Endothelial cell of umbilical vein (primary cell): ENCODE measurements at regions not wholly inside any gene's neighbourhood (a gene's known extent, or its start where the extent isn't known, plus 50 kb on each side); places are given as distances from the start of the nearest gene placed in this dataset.

Source experiments
- BruUV-seq: library from RNA; stranded (reverse); fragments of 400-500 nt; replicated peaks from 2 replicates; lab custom pipeline; 2021; lab: Mats Ljungman, UMichigan
- CTCF ChIA-PET: fragments of 300-600, 350-600 bp; sonication (Branson Sonifier 250); formaldehyde crosslinking; loops from one replicate; lab custom pipeline; 2021; ENCODE audit warnings: antibody characterized with exemption, inconsistent platforms; lab: Charles Lee
- POLR2A ChIA-PET: fragments of 300-600, 350-600 bp; sonication (Branson Sonifier 250); formaldehyde crosslinking; loops from one replicate; lab custom pipeline; 2021; ENCODE audit warnings: antibody characterized with exemption, inconsistent platforms; lab: Charles Lee
- DNase-seq: peaks from one replicate; pipeline ENCODE4 v3.0.0-alpha.2; 2011; ENCODE audit warnings: low read depth, low spot score
- FAIRE-seq: peaks from 2 replicates; lab custom pipeline; 2011; peaks lifted over from hg19 to GRCh38; lab: Jason Lieb, UNC
- H2AFZ ChIP-seq: 2 replicates; pipeline ENCODE4 v1.6.0; 2012; ENCODE audit warnings: low read depth, low read length, control low read depth, inconsistent platforms
- H3K27ac ChIP-seq: 2 replicates; pipeline ENCODE4 v1.5.1; 2011; ENCODE audit warnings: low read depth, mild to moderate bottlenecking, control low read depth, low read length, moderate library complexity; ENCODE audit not compliant: insufficient read depth
- H3K27me3 ChIP-seq, 2 experiments: 2 replicates each; pipeline versions ENCODE4 v1.6.0 to v1.6.1; 2011; ENCODE audit warnings: low read length in 2 of 2, mixed read lengths in 1 of 2; ENCODE audit not compliant: control insufficient read depth in 2 of 2, insufficient read depth in 2 of 2
- H3K36me3 ChIP-seq, 2 experiments: 2 replicates in 1 of 2; 3 replicates in 1 of 2; pipeline ENCODE4 v1.5.1; 2011; ENCODE audit warnings: low read length in 2 of 2, mild to moderate bottlenecking in 1 of 2, moderate library complexity in 1 of 2; ENCODE audit not compliant: control insufficient read depth in 2 of 2, insufficient read depth in 2 of 2; ENCODE audit errors: extremely low read depth in 1 of 2
- H3K4me1 ChIP-seq: 3 replicates; pipeline ENCODE4 v1.5.1; 2011; ENCODE audit warnings: mild to moderate bottlenecking, low read length; ENCODE audit not compliant: control insufficient read depth, insufficient read depth; ENCODE audit errors: extremely low read depth
- H3K4me2 ChIP-seq: 2 replicates; pipeline ENCODE4 v1.6.1; 2011; ENCODE audit warnings: low read length, control low read depth, mixed read lengths; ENCODE audit not compliant: insufficient read depth
- H3K4me3 ChIP-seq, 3 experiments: fragments of 200-600 bp in 1 of 3; sonication (generic), shearing (Covaris generic) in 1 of 3; replicated peaks in 1 of 3; 2 replicates each; pipeline ENCODE4 v1.5.1; 2011 to 2016; ENCODE audit warnings: control low read depth in 3 of 3, low read length in 3 of 3, mild to moderate bottlenecking in 2 of 3, inconsistent platforms in 1 of 3, low read depth in 1 of 3, moderate library complexity in 1 of 3; ENCODE audit not compliant: insufficient read depth in 1 of 3
- H3K79me2 ChIP-seq: 2 replicates; pipeline ENCODE4 v1.6.0; 2012; ENCODE audit warnings: low read length, inconsistent platforms; ENCODE audit not compliant: control insufficient read depth, insufficient read depth
- H3K9ac ChIP-seq: replicated peaks from 2 replicates; pipeline ENCODE3; 2011; ENCODE audit warnings: low read length, control low read depth; ENCODE audit not compliant: insufficient read depth; ENCODE audit errors: extremely low read depth
- H3K9me1 ChIP-seq: replicated peaks from 3 replicates; pipeline ENCODE4 v1.6.0; 2011; ENCODE audit warnings: mild to moderate bottlenecking, low read length; ENCODE audit not compliant: control insufficient read depth, insufficient read depth; ENCODE audit errors: extremely low read depth
- H3K9me3 ChIP-seq: replicated peaks from 2 replicates; pipeline ENCODE4 v1.5.1; 2012; ENCODE audit warnings: low read length, inconsistent platforms; ENCODE audit not compliant: control insufficient read depth, insufficient read depth
- H4K20me1 ChIP-seq: replicated peaks from 2 replicates; pipeline ENCODE3; 2011; ENCODE audit warnings: mild to moderate bottlenecking, low read length; ENCODE audit not compliant: control insufficient read depth, insufficient read depth; ENCODE audit errors: extremely low read depth
- EZH2 ChIP-seq: IDR thresholded peaks from 2 replicates; pipeline ENCODE4 v1.6.1; 2012; ENCODE audit warnings: borderline replicate concordance, low read depth, mild to moderate bottlenecking, moderate library complexity, low read length, inconsistent platforms; ENCODE audit not compliant: severe bottlenecking
- FOS ChIP-seq: IDR thresholded peaks from 2 replicates; pipeline ENCODE4 v1.6.1; 2011; ENCODE audit warnings: mild to moderate bottlenecking, low read length, moderate library complexity, borderline replicate concordance; ENCODE audit not compliant: insufficient read depth
- GATA2 ChIP-seq: IDR thresholded peaks from 2 replicates; pipeline ENCODE4 v1.7.0; 2011; ENCODE audit warnings: low read depth, mild to moderate bottlenecking, moderate library complexity, mixed read lengths, low read length; ENCODE audit not compliant: insufficient read length, insufficient read depth
- JUN ChIP-seq: IDR thresholded peaks from 2 replicates; pipeline ENCODE4 v1.6.1; 2011; ENCODE audit warnings: borderline replicate concordance, low read depth; ENCODE audit not compliant: insufficient read length, insufficient read depth
- MYC ChIP-seq: IDR thresholded peaks from one replicate; pipeline ENCODE4 v1.6.1; 2011; ENCODE audit warnings: mild to moderate bottlenecking, low read depth, low read length
- POLR2A ChIP-seq: IDR thresholded peaks from 2 replicates; pipeline ENCODE4 v1.6.1; 2012; ENCODE audit warnings: low read depth, mild to moderate bottlenecking, control low read depth, low read length
- POLR2AphosphoS5 ChIP-seq: IDR thresholded peaks from 2 replicates; pipeline ENCODE4 v1.6.1; 2012; ENCODE audit warnings: low read depth, mild to moderate bottlenecking, control low read depth, low read length, moderate library complexity; ENCODE audit not compliant: insufficient read depth
- dilution Hi-C: fragments of 300-500 bp; cut with MboI; formaldehyde crosslinking; loops from one replicate; pipeline ENCODE4 v1.15.0; 2019; ENCODE audit warnings: low sequenced_read_pairs; ENCODE audit not compliant: extremely low pct_ligation_motif_present
- intact Hi-C: fragments of 100-400 bp; cut with micrococcal nuclease; formaldehyde crosslinking; loops from one replicate; pipeline ENCODE4 v1.10.0; 2022
- TF ChIP-seq, protein P1 (sequence below): IDR thresholded peaks from 2 replicates; pipeline ENCODE4 v1.6.1; 2011; ENCODE audit not compliant: insufficient read depth, insufficient read length
- TF ChIP-seq, protein P2 (sequence below), 2 donors: IDR thresholded peaks; 1 replicate in 1 of 2; 2 replicates in 1 of 2; pipeline ENCODE4 v1.5.1; 2011; ENCODE audit warnings: low read length in 2 of 2, mild to moderate bottlenecking in 2 of 2, moderate library complexity in 2 of 2, control low read depth in 1 of 2, inconsistent platforms in 1 of 2, low read depth in 1 of 2; ENCODE audit not compliant: insufficient read depth in 1 of 2; ENCODE audit errors: extremely low read depth in 1 of 2

DNA sequence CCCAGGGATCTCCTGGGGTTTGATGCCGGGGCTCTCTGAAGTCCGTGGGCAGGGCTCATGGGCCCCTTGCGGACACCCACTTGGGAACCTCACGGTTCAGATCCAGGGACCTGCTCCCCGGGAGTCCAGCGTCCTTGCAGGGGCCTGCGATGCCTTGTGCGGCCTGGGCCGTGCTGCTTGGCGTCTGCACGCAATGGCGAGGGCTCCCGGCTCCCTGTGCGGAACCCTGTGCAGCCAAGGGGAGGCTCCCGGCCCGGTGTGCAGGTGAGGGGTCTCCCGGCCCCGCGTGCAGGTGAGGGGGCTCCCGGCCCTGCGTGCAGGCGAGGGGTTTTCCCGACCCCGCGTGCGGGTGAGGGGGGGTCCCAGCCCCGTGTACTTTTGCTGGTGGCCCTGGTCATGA lies 146.7 kb downstream of the DNAJB6 start:
- dilution Hi-C loops = no loop called here
- ChIA-PET CTCF (no interaction called here), POLR2A (no interaction called here)
- no peak for FAIRE-seq
- Histone ChIP-seq H3K27ac (no peak overlapping the region), H3K4me2 (no peak overlapping the region), H3K27me3 (no peaks in the 10 kb centered on the region), H3K9me1 (no peaks in the 10 kb centered on the region), H2AFZ (no peak overlapping the region), H3K4me1 (no peaks in the 10 kb centered on the region), H3K4me3 (no peak overlapping the region), H3K9me3 (no peaks in the 10 kb centered on the region), H4K20me1 (no peaks in the 10 kb centered on the region), H3K36me3 (no peaks in the 10 kb centered on the region), H3K9ac (no peak overlapping the region), H3K79me2 (no peaks in the 10 kb centered on the region)
- intact Hi-C loops = no loop called here
- BruUV-seq = no TSS peak
- no peak for TF ChIP-seq POLR2AphosphoS5
- TF ChIP-seq, protein P1, sequence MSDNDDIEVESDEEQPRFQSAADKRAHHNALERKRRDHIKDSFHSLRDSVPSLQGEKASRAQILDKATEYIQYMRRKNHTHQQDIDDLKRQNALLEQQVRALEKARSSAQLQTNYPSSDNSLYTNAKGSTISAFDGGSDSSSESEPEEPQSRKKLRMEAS = no peak
- TF ChIP-seq EZH2 = no peak
- no peak for TF ChIP-seq GATA2
- no peak for TF ChIP-seq POLR2A
- no peak for TF ChIP-seq MYC
- TF ChIP-seq, protein P2, sequence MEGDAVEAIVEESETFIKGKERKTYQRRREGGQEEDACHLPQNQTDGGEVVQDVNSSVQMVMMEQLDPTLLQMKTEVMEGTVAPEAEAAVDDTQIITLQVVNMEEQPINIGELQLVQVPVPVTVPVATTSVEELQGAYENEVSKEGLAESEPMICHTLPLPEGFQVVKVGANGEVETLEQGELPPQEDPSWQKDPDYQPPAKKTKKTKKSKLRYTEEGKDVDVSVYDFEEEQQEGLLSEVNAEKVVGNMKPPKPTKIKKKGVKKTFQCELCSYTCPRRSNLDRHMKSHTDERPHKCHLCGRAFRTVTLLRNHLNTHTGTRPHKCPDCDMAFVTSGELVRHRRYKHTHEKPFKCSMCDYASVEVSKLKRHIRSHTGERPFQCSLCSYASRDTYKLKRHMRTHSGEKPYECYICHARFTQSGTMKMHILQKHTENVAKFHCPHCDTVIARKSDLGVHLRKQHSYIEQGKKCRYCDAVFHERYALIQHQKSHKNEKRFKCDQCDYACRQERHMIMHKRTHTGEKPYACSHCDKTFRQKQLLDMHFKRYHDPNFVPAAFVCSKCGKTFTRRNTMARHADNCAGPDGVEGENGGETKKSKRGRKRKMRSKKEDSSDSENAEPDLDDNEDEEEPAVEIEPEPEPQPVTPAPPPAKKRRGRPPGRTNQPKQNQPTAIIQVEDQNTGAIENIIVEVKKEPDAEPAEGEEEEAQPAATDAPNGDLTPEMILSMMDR (IDR thresholded peaks at IDR 0.05; ENCODE audit: extremely low read depth in 1 of 2, insufficient read depth in 1 of 2, low read depth in 1 of 2, low read length in 2 of 2) = no peak
- no peak for TF ChIP-seq JUN
- TF ChIP-seq FOS = no peak
- no peak for DNase-seq
